ENCODE measurements at regions not wholly inside any gene's neighbourhood (a gene's known extent, or its start where the extent isn't known, plus 50 kb on each side); places are given as distances from the start of the nearest gene placed in this dataset.

DNA sequence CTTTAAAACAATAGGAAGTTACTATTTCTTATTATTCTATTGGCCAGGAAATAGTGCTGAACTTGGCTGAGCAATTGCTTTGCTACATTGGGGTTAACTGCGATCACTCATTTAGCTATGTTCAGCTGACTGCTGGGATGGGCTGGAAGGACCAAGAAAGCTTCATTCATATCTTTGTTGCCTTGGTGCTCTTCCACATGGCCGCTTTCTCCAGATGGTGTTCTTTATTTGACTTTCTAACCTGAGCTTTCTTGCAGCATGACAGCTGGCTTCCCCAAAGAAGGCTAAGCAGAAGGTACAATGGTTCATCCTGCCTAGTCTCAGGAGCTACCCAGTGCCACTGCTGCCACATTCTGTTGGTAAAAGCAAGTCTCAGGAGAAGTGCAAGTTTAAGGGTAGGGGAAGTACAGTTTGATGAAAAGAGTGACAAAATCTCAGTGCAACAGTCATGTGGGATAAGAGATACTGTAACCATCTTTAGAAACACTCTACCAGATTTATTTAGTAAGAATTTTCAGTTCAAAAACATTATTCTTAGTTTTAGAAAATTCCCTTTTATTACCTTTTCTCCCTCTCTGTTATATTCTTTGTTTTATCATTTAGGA, 180.6 kb upstream of the RBMS1 start:
- no peak for DNase-seq (ENCODE audit: low spot score)

DNA sequence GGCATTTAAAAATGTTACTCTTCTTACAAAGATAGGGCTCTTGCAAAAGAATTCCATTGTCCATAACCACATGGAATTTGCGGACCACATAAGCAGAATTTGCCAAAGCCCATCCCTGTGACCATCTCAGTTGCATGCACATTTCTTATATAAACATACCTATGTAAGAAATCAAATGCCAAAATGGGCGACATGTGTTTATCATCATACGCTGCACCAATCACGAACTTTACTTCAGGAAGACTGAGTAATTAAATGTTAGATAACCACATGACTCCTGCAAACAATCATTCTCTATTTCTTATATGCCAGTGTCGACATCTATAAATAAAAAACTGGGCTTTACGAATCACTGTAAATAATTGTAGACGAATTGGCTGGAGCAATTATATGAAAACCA, 186.1 kb upstream of the RBMS1 start:
- no peak for DNase-seq (ENCODE audit: low spot score)

DNA sequence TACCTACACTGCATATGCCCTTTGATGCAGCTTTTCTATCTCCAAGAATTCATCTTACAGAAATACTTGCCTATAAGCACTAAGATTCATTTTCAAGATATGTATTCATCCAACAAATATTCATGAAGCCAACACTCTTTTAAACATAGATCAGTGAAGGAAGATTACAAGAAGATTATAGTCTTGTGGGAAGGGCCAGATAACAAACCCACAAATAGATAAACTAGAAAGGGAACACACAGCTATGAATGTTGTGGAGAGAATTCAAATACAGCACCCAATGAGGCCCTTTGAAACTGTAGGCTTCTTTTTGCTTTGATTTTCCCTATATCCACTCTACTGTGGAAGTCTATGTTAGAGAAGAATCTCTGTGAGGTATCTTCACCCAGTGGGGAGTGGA, 186.7 kb upstream of the RBMS1 start:
- no peak for DNase-seq (ENCODE audit: low spot score)

DNA sequence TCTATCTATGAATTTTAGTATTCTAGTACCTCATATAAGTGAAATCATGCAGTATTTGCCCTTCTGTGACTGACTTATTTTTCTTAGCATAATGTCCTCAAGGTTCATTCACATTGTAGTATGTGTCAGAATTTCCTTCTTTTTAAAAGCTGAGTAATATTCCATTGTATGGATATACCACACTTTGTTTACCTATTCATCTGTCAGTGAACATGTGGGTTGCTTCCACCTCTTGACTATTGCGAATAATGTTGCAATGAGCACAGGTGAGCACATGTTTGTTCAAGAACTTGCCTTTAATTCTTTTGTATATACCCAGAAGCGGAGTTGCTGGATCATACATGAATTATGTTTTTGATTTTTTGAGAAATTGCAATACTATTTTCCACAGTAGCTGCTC, 187.4 kb upstream of the RBMS1 start:
- no peak for DNase-seq (ENCODE audit: low spot score)

DNA sequence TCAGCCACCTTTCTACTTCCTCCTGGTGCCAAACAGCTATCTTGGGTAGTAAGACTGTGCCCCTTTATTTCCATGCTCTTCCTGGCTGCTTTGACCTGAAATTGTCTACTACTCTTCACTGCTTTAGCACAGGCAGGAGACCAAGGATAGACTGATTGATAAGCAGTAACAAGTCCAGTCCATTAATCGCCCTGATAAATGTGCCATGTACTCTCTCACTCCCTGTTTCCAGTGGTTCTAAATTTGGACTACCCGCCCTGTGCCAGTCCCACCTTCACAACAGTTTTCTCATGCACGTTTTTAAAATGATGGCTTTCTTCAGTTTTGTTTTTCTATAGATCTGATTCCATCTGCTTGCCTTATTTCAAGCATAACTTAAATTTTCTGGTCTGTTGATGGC, 189.6 kb upstream of the RBMS1 start:
- DNase-seq (ENCODE audit: low spot score): no peak

DNA sequence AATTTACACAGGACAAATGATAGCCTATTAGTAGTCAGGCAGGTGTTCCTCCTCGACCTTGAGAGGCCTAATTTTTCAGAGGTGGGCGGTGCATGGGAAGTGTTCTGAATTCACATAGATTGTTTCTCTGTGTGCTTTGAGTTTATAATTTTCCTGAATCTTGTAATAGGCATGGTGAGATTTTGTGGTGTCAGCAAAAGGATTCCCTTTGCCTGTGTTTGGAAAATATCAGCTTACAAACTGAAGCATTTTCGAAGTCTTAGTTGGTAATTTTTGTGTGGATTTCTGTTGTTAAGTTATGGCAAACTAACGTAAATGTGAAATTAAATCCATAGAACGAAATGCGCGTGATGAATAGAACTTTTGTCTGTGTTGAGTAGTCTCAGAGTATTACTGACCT, 194.0 kb upstream of the RBMS1 start:
- peak; percentile 35 for DNase-seq (ENCODE audit: low spot score)

DNA sequence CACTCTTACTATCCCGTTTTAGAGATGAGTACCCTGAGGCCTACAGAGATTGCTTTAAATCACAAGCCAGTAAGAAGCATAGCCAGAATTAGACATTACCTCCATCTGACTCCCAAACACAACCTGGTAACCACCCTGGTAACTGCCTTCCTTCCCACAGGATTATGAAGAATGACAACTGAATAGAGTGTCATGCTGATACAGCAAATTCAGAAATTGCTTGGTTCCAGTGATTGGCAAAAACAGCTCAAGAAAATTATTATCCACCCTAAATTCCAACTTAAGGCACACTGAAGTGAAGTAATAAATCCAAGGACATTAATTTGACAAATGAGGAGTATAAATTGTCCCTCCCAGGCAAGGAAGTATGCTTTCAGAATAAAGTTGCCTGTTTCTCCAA, 195.8 kb upstream of the RBMS1 start:
- no peak for DNase-seq (ENCODE audit: low spot score)

DNA sequence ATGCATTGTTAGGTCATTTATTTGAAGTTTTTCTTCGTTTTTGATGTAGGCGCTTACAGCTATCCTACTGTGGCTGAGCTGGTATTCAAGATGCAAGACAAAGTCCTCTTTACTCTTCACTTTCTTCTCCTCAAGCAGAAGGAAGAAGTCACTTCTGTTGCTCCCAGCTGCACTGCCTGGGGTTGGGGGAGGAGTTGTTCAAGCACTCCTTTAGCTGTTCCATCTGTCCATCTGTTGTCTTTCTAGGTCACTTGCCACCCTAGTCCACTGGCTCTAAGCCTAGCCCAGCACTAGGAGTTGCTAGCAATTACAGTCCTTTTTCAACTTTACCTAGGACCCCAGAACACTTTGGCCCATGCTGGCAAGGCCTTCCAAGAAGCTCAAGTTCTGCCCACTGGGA, 200.6 kb upstream of the RBMS1 start:
- no peak for DNase-seq (ENCODE audit: low spot score)

DNA sequence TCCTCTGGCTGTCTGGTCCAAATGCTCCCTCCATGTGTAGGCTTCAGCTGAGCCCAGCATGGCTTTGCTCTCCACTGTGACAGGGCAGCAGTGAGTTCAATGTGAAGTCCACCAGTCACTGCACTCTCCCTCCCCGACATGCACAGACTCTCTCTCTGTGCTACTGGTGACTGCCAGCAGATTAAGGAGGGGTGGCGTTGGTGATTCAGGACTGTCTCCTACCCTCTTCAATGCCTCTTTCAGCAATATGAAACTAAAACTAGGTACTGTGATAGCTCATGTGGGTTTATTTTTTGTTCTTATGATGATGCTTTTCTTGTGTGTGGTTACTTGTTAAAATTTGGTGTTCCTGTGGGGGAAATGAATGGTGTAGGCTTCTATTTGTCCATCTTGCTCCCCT, 201.0 kb upstream of the RBMS1 start:
- no peak for DNase-seq (ENCODE audit: low spot score)

DNA sequence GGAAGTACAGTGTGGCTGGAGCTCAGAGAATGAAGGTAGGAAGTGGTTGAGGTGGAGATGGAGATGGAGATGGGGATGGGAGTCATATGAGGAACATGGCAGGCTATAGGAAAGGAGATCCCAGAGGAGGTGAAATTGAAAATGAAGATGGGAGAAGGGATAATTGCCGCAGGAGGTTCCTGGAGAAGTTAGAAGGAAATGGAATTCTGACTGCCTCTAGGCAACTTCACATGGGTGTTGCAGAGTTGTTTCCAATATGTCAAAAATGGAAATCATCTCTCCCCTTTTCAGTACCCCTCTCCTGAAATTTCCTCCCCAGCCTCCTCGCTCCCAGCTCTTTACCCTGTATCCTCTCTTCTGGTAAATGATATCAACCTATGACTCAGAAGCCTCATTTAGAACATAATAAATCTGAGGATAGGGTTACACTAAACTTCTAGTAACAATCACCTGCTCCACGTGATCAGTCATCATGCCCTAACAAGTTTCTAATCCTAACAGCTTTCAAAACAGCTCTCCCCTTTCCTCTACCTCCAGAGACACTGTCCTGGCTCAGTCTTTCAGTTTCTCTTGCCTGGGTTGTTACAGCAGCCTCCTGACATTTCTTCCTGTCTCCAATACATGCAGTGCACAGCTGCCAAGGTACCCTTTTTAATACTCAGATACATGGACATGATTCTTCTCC, 201.9 kb upstream of the RBMS1 start:
- no peak for DNase-seq (ENCODE audit: low spot score)

DNA sequence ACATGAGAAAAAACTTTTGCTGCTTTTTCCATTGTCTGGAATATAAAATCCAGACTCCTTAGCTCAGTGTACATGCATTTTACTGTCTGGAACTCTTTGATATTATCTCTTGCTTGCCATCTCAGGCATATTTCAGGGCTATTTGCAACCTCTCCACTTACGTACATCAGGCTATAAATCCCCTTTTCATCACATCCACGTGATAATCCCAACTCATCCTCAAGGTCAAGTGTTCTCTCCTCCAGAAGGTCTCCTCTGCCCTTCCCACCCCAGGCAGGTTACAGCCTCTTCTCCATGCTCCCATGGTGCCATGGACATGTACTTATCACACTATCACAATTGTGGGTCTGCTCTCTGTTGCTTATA, 202.5 kb upstream of the RBMS1 start:
- DNase-seq (ENCODE audit: low spot score): no peak

DNA sequence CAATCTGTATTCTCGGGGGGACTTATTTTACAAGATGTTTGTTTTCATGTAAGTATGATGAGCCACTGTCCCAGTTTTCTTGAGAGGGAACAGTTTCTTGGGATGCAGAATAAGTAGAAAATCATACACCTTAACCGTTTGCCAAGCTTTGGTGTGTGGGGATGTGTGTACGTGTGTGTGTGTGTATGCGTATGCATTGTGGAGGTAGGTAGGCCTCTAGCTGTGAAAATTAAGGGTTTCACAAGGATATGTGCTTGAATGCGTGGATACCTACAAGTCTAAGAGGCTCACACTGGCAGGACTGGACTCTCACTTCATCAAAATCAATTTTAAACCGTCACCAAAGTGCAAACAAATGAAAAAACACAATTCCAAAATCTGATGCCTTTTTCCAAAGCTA, 204.2 kb upstream of the RBMS1 start:
- DNase-seq (ENCODE audit: low spot score): no peak

DNA sequence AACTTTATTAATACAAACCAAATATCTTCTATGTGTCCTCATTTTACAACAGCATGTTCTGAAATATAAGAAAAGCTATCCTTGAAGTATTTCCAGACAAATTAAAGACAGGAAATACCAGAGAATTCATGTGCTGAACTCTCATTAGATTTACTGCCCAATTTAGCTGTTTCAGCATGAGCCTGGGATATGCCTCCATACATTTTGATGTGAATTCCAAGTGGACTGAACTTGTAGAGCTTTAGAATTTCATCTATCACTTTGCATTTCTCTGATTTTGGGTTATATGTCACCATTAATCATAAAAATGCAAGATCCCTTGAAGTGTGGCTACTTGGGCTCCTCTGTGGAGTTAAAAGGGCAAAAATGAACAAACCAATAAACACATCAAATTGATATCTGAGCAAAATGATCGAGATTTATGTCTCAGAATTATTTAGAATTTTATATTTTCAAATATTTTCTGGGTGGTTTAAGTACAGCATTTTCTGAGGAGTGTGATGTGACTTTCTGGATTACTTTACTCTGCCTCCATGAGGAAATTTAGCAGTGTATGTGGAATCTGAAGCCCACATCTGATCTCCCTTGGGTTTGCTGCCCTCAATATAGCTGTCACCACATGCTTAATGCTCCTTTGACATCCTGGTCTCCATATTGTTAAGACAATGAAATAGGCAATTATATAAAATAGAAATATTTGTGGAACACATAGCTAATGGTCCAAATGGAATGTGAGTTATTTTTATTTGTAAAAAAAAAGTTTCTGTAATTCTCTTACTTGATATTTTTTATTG, 206.6 kb upstream of the RBMS1 start:
- DNase-seq (ENCODE audit: low spot score): no peak

DNA sequence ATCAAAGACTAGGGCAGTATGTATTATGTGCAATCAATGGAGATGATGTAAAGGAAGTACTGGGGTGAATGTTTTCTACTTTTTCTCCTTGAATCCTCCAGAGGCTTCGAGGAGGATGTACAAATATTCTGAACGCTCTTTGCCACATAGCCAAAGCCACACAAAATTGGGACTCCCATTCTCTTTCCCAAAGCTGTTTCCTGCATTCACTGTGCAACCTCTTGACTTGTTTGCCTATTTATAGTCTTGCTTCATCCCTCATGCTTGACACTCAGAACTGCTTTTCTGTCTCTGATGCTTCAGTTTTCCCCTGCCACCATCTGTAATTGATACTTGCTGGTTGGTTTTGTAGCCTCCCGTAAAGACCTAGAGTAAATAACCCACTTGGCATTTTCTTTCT, 208.2 kb upstream of the RBMS1 start:
- DNase-seq (ENCODE audit: low spot score): no peak

DNA sequence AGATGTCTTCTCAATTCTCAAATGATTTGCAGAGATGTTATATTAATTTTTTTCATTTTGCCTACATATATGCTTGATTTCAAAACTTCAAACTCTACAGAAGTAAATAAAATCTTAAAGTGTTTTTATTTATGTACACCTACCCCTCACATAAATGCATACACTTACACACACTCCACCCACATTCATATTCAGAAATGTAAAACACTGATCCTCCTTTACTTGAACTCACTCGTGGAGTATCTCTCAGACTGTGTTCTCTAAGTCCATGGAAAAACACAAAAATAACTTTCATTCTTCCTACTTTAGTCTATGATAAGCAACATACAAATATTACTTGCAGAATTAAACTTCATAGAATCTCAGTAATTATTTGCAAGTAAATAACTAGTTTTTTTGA, 209.1 kb upstream of the RBMS1 start:
- DNase-seq (ENCODE audit: low spot score): no peak

DNA sequence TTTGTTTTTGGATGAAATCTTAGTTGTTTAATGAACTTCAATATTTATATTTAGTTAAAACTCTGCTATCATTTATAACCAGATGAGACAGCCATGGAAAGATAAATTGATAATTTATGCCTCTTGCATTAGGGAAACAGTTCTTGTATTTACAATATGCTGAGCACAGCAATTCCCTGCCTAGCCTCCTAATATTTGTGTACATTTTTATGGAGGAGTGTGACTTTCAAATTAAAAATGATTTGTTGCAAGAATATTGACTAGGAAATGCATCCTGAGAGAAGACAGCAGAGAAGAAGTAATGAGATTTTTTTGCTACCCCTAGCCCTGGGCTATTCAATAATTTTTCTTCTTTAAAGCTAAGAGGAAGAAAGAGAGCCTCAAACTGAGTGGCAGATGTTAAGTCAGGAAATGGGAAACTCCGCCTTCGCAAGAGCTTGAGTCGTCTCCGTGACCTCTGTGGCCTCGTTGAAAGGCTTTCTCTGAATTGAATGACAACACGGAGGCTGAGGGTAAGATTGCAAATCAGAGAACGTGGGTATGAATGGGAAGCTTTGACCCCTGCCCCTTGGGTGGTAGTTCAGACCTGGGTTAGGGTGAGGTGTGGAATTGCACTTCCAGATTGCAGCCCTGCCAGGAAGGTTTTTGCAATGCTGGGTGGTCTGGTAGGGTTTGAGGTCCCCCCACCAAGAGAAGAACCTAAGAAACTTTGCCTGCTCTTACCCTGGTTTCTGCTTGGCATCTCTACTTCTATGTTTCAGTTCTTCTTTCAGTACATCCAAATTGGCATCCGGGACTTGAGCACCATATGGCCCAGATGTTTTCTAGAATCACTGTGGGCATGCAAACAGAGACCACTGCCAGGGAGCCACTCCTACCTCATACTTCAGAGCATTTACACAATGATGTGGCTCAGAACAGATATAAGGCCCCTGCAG, 210.3 kb upstream of the RBMS1 start:
- no peak for DNase-seq (ENCODE audit: low spot score)

DNA sequence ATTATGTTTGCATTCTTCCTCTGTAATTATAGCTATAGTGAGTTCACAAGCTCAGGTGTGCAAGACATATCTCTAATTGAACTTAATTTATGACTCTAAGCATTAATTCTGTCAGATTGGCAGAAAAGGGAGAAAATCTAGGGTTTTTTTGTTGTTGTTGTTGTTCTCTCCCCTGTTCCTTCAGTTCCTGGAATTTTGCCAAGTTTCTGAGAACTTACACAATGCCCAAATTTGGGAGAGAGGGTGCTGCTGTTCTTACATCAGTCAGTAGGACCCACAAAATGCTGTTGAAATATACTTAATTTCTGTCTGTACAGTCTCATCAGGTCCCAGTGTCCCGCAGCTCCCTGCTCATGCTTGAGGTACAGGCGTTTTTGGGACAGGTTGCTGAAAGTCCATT, 221.8 kb upstream of the RBMS1 start:
- DNase-seq (ENCODE audit: low spot score): no peak

DNA sequence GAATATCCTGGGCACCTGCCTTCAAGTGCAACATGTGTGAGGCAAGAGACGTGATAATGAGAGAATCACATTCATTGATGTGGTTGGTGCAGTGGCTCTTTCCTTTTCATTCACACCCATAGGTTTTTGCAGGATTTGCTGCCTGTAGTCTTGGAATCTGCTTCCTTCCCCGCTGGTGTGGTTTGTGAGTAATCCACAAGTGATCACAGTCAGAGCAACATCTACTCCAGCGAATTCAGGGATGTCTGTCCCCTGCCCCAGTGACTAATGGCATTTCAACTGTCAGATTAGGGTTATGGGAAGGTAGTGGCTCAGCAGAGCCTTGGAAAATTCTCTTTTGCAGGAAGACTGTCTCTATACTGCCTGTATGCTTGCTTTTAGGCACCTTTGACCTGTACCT, 225.5 kb upstream of the RBMS1 start:
- DNase-seq (ENCODE audit: low spot score): no peak

DNA sequence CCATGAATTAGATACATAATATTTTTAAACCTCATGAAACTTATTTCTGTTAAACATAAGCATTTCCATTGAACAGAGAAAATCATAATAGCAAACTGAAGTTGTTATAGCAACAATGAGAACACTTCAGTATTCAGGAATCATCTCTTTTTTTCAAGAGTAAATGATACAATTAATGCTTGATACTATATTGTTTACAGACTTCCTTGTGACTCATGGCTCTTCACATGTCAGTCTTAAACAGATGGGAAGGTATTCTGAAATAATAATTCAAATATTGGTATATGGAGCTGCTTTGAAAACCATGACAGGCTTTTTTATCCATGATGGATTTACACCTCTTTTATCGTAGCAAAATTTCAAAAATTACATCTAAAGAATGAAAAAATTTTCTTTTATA, 226.5 kb upstream of the RBMS1 start:
- no peak for DNase-seq (ENCODE audit: low spot score)

DNA sequence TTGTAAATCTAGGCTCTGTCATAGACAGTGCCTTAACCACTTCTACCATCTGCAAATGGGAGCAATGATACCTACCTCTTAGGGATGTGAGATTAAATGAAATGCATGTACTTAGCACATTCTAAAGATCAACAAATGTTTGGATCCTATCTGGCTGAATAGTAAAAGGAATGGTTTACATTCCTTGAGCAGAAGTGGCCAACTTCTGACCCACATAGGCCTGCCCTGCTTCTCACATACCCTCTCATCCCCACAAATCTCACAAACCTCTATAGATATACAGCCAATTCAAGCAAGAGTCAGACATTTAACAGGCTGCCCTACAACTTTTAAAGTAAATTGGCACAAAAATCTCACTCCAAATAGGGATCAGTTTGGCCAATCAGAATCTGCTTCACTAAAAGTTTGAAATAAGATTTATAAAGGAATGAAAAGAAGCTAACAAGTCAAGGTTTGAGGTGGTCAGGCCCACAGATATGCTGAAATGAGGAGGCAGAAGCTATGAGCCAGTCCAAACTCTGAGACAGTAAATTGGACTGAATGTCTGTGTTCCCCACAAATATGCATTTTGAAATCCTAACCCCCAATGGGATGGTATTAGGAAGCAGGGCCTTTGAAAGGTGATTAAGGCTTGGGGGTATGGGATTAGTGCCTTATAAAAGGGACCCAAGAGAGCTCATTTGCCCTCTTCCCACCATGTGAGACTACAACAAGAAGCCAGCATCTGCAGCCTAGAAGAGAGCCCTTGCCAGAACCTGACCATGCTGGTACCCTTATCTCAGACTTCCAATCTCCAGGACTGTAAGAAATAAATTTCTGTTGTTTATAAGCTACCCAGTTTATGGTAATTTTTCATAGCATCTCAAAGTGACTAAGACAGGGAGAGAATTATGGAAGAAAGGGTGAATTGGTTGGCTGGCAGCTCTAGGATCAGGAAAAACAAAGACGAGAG, 227.8 kb upstream of the RBMS1 start:
- no peak for DNase-seq (ENCODE audit: low spot score)

DNA sequence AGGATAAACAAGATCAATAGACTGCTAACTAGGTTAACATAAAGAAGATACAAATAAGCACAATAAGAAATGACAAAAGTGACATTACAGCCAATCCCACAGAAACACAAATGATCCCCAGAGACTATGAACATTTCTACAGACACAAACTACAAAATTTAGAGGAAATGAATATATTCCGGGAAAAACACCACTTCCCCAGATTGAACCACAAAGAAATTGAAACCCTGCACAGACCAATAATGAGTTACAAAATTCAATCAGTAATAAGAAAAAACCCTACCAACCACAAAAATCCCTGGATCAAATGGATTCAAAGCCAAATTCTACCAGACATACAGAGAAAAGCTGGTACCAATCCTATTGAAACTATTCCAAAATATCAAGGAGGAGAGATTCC, 232.4 kb upstream of the RBMS1 start:
- DNase-seq (ENCODE audit: low spot score): no peak

Measured in COLO829 (cell line).